ENCODE measurements at regions not wholly inside any gene's neighbourhood (a gene's known extent, or its start where the extent isn't known, plus 50 kb on each side); places are given as distances from the start of the nearest gene placed in this dataset.

DNA sequence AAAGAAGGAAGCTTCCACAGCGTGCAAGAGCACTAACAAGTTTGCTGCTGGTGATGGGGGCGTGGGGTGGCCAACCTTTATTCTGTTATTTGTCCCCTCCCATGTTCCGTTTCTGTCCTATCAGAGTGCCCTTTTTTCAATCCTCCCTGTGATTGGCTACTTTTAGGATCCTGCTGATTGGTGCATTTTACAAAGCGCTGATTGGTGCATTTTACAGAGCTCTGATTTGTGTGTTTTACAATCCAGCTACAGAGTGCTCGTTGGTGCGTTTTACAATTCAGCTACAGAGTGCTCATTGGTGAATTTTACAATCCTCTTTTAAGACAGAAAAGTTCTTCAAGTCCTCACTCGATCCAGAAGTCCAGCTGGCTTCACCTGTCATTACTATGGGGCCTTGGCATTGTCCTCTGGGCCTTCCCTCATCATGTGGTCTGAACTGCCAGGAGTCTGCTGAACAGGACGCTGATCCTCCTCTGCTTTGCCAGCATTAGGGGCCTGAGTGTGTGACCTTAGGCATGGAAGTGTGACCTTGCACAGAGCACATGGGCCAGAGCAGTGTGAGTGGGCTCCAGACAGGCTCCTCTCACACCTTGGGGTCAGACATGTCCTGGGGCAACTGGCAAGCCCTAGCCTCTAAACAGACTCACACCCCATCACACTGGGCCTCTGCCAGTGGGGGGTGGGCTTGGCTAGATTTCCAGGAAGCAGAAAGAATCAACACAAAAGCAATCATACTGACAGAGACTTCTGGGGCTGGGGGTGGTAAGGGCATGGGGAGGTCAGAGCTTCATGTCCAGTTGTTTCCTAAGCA is 167.4 kb downstream of the PTPN20 start:
- no peak for DNase-seq (ENCODE audit: low read depth)
- Histone ChIP-seq H3K27me3 (ENCODE audit: control insufficient read depth, insufficient read depth, low read length) (no peaks in the 10 kb centered on the region), H3K36me3 (ENCODE audit: control insufficient read depth, insufficient read depth, low read length) (no peaks in the 10 kb centered on the region), H3K4me3 (ENCODE audit: low read depth, low read length) (no peak overlapping the region)
- TF ChIP-seq, protein P1, sequence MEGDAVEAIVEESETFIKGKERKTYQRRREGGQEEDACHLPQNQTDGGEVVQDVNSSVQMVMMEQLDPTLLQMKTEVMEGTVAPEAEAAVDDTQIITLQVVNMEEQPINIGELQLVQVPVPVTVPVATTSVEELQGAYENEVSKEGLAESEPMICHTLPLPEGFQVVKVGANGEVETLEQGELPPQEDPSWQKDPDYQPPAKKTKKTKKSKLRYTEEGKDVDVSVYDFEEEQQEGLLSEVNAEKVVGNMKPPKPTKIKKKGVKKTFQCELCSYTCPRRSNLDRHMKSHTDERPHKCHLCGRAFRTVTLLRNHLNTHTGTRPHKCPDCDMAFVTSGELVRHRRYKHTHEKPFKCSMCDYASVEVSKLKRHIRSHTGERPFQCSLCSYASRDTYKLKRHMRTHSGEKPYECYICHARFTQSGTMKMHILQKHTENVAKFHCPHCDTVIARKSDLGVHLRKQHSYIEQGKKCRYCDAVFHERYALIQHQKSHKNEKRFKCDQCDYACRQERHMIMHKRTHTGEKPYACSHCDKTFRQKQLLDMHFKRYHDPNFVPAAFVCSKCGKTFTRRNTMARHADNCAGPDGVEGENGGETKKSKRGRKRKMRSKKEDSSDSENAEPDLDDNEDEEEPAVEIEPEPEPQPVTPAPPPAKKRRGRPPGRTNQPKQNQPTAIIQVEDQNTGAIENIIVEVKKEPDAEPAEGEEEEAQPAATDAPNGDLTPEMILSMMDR (IDR thresholded peaks at IDR 0.05; ENCODE audit: insufficient read depth, low read length, poor library complexity, severe bottlenecking): no peak

- DNase-seq (ENCODE audit: low read depth): no peak
- Histone ChIP-seq H3K27me3 (ENCODE audit: control insufficient read depth, insufficient read depth, low read length) (no peaks in the 10 kb centered on the region), H3K36me3 (ENCODE audit: control insufficient read depth, insufficient read depth, low read length) (no peaks in the 10 kb centered on the region), H3K4me3 (ENCODE audit: low read depth, low read length) (no peak overlapping the region)
- TF ChIP-seq, protein P1 (IDR thresholded peaks at IDR 0.05; ENCODE audit: insufficient read depth, low read length, poor library complexity, severe bottlenecking): no peak
Measured at GRCh38 chr10:47079204-47079580, 168.0 kb downstream of the PTPN20 start.

- H3K36me3 ChIP-seq (ENCODE audit: control insufficient read depth, insufficient read depth, low read length): no peaks in the 10 kb centered on the region
- TF ChIP-seq, protein P1 (IDR thresholded peaks at IDR 0.05; ENCODE audit: insufficient read depth, low read length, poor library complexity, severe bottlenecking): no peak
- H3K27me3 ChIP-seq (ENCODE audit: control insufficient read depth, insufficient read depth, low read length): no peaks in the 10 kb centered on the region
- H3K4me3 ChIP-seq (ENCODE audit: low read depth, low read length): no peak overlapping the region
- no peak for DNase-seq (ENCODE audit: low read depth)
Measured at GRCh38 chr10:47081264-47081663, 170.0 kb downstream of the PTPN20 start.

- TF ChIP-seq, protein P1 (IDR thresholded peaks at IDR 0.05; ENCODE audit: insufficient read depth, low read length, poor library complexity, severe bottlenecking): no peak
- no peaks in the 10 kb centered on the region for H3K27me3 ChIP-seq (ENCODE audit: control insufficient read depth, insufficient read depth, low read length)
- no peaks in the 10 kb centered on the region for H3K36me3 ChIP-seq (ENCODE audit: control insufficient read depth, insufficient read depth, low read length)
Measured at GRCh38 chr10:47082055-47082784, 171.0 kb downstream of the PTPN20 start.

GRCh38 chr10:47087667-47088066 is 176.4 kb downstream of the PTPN20 start:
- Histone ChIP-seq H3K36me3 (ENCODE audit: control insufficient read depth, insufficient read depth, low read length) (no peaks in the 10 kb centered on the region), H3K4me3 (ENCODE audit: low read depth, low read length) (no peak overlapping the region), H3K27me3 (ENCODE audit: control insufficient read depth, insufficient read depth, low read length) (no peaks in the 10 kb centered on the region)
- TF ChIP-seq, protein P1 (IDR thresholded peaks at IDR 0.05; ENCODE audit: insufficient read depth, low read length, poor library complexity, severe bottlenecking): no peak
- no peak for DNase-seq (ENCODE audit: low read depth)

More at GRCh38 chr10:47082055-47082784, 171.0 kb downstream of the PTPN20 start:
- H3K4me3 ChIP-seq (ENCODE audit: low read depth, low read length): no peak overlapping the region
- no peak for DNase-seq (ENCODE audit: low read depth)

All from kidney epithelial cell (primary cell).